DMS79 (cell line): ENCODE measurements at regions not wholly inside any gene's neighbourhood (a gene's known extent, or its start where the extent isn't known, plus 50 kb on each side); places are given as distances from the start of the nearest gene placed in this dataset.

ENCODE experiments used
- DNase-seq: peaks from one replicate; lab custom pipeline; 2025; lab: John Stamatoyannopoulos, UW

- no peak for DNase-seq
These were observed 279.9 kb downstream of the BRD1 start for GRCh38 chr22:49547751-49548239.

DNA sequence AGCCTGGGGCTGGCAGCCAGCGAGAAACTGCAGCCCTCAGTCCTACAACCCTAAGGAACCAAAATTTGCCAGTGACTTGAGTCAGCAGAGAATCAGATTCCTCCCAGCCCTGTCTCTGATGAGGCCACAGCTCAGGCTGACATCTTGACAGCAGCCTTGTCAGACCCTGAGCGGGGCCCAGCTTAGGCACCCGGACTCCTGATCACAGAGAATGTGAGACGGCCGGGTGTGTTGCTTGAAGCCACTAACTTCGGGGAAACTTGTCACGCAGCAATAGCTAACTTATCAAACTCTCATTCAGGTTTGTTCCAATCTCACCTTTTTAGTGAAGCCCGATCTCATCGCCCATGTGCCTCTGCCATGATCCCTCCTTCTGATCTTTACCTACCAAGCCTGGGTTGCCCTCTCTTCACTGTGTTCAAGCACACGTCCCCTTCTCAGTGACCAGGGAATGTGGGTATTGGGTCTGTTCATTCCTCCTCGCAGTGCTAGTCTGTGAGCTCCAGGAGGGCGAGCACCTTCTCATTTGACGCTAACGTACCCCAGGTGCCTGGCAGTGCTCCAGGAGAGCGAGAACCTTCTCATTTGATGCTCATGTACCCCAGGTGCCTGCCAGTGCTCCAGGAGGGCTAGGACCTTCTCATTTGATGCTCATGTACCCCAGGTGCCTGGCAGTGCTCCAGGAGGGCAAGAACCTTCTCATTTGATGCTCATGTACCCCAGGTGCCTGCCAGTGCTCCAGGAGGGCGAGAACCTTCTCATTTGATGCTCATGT, 280.7 kb downstream of the BRD1 start:
- no peak for DNase-seq

- no peak for DNase-seq
These were observed 282.1 kb downstream of the BRD1 start for GRCh38 chr22:49545606-49546005.

GRCh38 chr22:49544286-49544685, 283.4 kb downstream of the BRD1 start:
- DNase-seq = no peak

GRCh38 chr22:49543876-49544275, 283.8 kb downstream of the BRD1 start:
- DNase-seq = no peak

GRCh38 chr22:49541693-49542230, 285.9 kb downstream of the BRD1 start:
- DNase-seq = no peak

DNA sequence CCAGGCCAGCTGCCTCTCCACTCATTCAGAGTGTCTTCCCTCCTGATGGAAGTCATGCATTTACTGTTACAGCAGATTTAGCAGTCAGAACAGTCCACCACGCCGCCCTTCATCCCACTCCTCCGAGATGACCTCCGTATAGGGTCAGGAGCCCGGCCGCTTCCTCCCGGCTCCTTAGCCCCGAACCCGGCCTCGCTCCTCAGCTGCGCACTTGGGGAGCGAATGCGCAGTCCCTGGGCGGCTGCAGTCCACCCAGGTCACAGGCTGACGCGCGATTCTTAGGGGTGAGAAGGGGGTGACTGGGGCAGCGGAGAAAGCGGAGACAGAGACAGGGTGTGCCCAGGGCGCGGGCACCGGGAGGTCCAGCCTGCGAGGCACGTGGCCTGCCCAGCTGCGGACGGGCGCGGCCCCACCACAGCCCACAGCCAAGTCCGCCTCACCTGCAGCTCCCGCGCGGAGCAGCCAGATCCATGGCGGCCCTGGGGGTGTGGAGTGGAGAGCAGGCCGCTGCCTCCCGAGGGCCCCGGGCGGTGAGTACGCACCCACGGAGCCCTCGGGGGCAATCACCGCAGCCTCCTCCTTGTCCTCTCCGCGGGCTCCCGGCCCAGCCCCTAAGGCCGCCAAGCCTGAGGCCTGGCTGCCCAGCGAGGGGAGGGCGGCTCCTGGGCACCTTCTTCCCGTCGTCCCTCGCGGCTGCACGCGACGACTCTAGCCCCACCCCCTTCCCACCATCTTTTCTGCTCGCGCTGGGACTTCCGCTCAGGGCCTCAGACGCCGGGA, 286.6 kb downstream of the BRD1 start:
- no peak for DNase-seq

DNA sequence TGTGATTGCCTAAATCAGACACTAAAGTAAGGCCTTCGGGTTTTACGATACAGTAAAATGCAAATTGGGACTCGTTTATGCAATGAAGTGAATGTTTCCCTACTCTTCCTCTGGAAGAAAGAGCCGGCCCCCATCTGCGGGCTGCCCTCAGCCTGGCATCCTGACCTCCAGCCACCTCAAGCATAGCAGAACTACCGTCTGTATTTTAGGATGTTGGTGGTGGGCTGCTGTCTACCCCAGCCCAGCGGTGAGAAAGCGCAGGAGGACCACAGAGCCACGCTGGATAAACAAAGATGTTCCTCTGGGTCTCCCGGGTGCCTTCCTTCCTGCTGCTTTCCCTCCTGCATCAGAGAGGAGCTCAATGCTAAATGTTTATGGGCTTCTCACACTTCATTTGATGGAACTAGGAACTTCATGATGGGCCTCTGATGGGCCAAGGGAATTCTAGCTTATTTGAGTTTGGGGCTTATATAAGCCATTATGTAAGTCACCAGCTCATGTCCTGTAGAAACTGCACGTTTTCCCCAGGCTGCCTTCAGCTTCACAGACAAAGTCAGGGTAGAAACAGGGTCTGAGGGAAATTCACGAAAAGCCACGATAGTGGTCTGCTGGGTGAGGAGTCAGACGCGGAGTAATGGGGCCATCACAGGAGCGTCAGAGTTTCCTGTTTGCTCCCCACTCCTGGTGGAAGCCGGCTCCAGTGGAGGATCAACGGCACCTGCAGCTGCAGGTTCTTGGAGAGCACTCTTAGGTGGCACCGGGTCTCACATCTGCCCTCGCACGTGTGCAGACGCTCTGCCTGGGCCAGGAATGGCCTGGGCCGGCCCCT, 287.4 kb downstream of the BRD1 start:
- no peak for DNase-seq

- DNase-seq = no peak
These were observed 289.7 kb downstream of the BRD1 start for GRCh38 chr22:49538006-49538405.

- DNase-seq = no peak
These were observed 291.0 kb downstream of the BRD1 start for GRCh38 chr22:49536571-49537131.

GRCh38 chr22:49535527-49536125, 292.0 kb downstream of the BRD1 start:
- DNase-seq = no peak

- DNase-seq = no peak
These were observed 292.5 kb downstream of the BRD1 start for GRCh38 chr22:49535126-49535525.

DNA sequence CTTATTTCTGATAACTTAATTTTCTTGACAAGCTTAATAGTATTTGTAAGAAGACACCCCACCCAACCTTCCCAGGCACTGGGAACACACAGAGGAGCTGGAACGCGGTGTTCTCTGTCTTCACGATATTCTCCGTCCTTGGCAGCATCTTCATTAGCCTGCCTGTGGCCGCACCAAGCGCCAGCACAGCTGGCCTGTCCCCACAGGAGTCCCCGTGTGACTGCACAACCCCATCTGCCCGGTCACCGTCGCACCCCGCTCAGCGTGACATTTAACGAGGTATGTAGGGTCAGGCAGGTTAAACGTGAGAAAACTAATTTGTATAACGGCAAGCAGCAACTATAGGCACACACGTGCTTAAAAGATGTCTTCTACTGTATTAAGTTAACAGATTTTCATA, 293.3 kb downstream of the BRD1 start:
- no peak for DNase-seq

DNA sequence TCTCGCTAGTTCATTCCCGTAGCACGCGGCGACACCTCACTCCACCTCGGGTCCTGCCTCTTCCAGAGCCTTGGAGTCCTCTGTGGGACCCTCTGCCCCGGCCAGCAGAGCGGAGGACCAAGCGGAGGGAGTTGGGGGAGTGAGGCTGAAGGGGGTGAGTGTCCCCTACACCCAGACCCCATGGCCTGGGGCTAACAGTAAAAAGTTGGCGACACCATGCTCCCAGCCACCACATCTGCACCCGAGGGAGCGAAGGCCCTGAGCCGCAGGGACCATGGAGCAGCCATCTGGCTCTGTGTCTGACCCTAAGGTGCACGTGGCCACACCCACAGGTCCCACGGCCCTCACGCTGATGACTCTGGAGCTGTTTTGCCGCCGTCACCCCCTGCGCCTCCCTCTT, 293.8 kb downstream of the BRD1 start:
- no peak for DNase-seq

DNA sequence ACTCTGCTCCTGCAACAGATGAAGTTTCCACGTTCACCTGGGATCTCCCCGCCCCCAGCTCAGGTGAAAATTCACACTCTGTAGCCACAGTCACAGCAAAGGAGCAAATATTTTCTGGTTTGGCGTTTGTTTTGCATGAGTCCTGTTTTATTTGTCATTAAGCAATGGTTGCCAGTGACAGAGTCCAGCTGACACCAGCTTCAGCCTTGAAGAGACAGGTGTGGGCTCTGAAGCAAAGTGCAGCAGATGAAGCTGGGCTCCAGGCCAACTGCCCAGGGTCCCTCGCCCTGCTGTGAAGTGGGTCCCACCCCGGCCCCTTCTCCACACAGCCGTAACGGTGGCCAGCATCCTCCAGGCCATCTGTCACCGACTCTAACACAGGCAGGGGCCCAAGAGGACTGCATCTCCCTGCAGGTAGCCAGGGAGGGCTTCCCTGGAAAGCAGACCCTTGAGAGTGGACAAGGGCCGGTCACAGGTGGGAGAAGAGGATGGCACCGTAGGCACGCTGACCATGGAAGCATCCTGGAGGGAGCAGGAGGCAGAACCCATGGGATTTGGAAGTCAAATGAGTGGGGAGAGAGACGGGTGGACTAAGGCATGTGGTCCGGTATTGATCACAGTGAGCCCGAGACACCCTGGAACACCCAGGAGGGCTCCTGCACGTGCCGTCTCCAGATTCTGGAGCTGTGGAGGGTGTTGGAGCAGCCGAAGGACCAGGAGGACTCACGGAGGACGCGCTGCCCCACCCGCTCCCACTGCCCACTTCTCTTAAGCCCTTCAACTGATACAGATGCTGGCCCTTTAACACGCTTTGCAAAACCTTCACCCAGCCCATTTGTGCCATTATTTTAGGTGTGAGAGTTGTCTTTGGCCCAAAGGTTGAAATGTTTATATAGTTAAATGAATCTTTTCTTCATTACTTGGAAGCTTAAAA, 294.5 kb downstream of the BRD1 start:
- peak; percentile 17 for DNase-seq

DNA sequence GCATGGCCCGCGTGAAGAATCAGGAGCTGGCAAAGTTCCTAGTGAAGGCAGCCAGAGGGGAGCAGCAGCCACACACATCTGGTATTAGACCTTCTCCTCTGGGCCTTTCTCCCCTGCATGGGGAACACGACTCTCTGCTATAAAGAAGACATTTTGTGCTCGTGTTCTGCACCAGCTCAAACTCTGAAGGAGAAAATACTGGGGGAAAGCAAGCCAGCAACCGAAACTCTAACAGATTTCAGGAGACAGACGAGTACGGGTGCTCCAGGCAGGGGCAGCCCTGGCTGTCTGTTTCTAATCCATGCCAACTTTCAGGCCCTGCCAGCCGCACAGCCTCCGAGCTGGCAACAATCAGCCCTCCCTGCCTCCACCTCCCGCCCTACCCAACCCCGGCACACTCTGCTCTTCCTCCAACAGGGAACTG, 296.3 kb downstream of the BRD1 start:
- DNase-seq = no peak

DNA sequence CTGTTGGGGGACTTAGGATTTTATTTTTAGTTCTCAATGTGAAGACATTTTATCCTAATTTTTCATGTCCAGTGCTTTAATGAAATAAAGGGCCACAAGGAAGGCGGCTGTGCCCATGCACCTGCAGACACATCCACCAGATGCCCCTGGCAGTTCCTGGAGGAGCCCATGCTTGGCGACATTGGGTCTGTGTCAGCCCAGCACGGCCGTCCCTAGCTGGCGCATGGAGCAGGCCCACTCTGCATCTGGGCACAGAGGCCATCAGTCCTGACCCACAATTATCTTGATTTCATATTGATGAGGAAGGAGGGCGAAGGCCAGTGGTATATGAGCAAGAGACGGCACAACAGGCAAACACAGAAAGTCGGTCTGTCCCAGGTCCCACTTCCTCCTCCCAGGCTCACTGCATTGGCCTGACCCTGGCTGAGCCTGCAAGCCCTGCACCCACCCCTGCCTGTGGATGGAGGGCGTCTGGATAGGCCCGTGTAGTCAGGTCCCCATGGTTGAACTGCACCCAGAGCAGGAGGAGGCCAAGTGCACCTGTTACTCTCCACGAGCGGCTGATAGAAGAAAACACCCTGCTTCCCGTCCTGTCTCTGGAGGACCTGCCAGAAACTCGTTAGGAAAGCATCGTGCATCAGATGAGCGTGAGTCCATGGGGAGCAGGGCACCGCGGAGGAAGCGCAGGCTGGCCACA, 296.9 kb downstream of the BRD1 start:
- DNase-seq = no peak

DNA sequence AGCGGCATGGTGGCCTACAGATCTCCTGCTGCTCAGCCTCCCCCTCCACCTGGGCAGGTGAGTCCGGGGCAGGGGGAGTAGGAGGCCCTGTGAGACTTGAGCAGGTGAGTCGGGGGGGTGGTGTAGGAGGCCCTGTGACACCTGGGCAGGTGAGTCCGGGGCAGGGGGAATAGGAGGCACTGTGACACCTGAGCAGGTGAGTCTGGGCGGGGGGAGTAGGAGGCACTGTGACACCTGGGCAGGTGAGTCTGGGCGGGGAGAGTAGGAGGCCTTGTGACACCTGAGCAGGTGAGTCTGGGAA, 299.3 kb downstream of the BRD1 start:
- DNase-seq = no peak

GRCh38 chr22:49527611-49528419, 299.9 kb downstream of the BRD1 start:
- no peak for DNase-seq
